NCI-H1436 (cell line): ENCODE measurements at regions not wholly inside any gene's neighbourhood (a gene's known extent, or its start where the extent isn't known, plus 50 kb on each side); places are given as distances from the start of the nearest gene placed in this dataset.
"Not testable (repeated sequence)": the region's sequence is repeated elsewhere in the genome, so short reads cannot be mapped to it uniquely, and the experiment has no call there.

Source experiments
- DNase-seq: peaks from one replicate; lab custom pipeline; 2025; lab: John Stamatoyannopoulos, UW

DNA sequence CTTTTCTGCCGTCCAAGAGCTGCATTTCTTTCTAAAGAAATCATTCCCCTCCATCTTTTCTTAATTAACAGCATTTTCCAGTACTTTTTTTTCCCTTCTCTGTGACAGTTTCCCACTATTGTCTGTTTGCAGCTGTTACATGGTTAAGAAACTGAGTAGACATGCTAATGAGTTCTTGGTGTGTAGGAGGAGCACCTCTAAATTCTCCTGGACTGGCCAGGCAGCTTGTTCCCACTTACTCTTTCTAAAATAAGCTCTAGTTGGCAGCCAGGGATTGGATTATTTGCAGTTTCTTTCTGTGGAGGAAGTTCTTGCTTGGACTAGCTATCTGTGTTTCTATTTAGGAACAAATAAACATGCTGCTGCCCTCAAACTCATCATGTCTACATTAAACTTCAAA lies 235.1 kb upstream of the GAP43 start:
- no peak for DNase-seq

DNA sequence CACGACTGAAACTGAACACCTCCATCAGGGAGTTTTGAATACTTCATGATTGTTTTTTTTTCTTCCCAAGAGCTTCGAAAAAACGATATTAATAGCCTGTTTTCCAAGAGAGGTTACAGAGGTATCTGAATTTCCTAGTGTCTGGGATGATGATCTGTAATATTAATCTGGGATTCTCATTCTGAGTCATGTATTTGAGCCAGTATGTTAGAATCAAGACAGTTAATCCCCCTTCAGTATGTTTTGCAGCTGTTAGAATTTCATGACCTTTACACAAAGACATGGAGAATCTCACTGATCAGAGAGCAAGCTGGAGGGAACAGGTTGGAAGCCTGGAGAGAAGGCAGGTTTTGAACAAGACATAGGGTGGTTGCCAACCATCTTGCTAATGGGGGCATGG lies 234.5 kb upstream of the GAP43 start:
- DNase-seq = no peak

DNA sequence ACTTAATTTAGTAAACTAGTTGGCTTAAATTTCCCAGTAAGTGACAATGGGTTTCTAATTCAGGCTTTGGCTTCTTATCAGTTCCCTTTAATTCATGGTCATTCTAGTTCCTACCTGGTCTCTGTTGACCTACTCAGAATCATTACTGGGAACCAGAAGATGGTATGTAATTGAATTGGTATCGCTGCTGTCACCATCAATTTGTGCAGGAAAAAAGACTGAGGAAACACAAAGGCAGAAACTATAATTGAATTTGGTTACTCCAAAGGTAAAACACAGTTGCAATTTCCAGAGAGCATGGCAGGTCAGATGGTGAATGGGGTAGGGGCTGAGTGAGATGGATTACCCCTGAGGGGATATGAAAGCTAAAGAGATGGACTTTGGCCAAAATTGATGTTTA lies 226.5 kb upstream of the GAP43 start:
- DNase-seq = no peak

DNA sequence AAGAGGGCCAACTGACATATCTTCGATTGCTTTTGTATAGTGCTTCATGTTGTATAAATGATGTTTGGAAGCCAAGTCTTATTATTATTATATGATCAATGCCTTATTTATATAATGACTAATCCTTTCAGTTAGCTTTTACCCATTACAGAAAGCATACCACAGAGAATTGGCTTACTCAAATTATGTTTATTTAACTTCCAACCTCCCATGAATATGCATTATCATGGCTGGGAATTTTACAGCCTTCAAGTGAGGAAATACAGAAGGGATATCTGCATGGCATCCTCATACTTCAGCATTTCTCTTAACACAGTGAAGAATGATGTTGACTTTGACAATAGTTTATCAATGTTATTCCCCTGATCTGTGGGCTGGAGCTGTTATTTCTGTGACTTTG lies 225.9 kb upstream of the GAP43 start:
- no peak for DNase-seq

- DNase-seq = no peak
These were observed 224.8 kb upstream of the GAP43 start for GRCh38 chr3:115398506-115398905.

DNA sequence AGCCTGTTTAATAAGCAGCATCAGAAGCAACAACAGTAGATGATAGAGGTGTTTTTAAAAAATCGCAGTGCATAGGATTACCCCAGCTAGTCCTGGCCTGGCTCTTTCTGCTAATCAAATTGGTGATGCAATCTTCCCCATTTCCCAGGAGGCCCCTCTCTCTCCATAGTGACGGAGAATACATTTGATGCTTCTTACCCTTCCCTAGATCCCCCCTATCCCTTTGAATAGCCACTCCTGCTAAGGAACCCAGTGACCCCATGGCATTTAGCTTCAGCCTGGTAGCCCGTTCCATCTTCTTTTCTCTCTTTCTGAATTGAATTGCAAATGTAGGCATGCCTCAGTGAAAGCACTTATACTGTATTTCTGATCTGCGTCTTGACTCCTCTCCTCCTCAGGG lies 223.6 kb upstream of the GAP43 start:
- DNase-seq = no peak

DNA sequence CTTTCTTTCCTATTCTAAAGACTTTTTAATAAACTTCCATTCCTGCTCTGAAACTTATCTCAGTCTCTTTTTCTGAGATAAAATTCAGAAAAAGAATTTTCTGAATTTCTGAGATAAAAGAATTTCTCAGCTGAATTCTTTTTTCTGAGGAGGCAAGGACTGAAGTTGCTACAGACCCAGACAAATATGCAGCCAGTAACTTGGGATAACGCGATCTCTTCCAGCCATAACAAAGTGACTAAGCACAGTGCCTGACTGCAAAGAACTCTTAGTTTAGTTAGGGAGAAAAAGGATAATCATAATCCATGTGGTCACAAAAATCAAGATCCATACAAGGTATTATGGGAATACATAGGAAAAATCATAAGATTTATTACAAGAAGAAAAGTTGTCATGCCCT lies 222.0 kb upstream of the GAP43 start:
- no peak for DNase-seq

DNA sequence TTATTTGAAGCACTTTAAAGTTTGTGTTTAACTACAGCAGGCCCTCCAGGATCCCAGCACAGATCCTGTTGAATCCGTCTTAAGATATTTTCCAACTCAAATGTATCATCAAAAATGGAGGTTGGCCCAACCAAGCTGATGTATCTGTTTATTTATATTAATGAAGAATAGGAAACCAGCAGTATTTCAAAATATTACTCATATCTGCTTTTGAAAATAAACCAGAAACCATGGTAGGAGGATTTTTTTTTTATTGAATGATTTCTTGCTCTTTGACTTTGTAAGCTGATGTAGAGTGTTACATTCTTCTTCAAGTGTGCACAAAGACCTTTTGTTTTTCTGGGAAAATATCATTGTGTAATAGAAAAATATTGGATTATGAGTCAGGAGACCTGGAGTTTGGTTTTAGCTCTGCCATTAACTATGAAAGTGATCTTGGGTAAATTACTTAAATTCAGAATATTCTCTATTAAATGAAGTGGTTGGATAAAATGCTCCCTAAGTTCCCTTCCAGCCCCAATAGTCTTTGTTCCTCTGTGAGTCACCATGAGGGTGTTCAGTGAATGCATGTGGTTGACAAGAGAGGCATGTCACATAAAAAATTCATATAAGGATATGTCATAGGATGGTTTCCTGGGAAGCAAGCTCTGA lies 221.3 kb upstream of the GAP43 start:
- DNase-seq = no peak

GRCh38 chr3:115402651-115403050 lies 220.7 kb upstream of the GAP43 start:
- no peak for DNase-seq

- no peak for DNase-seq
These were observed 219.5 kb upstream of the GAP43 start for GRCh38 chr3:115403786-115404185.

DNA sequence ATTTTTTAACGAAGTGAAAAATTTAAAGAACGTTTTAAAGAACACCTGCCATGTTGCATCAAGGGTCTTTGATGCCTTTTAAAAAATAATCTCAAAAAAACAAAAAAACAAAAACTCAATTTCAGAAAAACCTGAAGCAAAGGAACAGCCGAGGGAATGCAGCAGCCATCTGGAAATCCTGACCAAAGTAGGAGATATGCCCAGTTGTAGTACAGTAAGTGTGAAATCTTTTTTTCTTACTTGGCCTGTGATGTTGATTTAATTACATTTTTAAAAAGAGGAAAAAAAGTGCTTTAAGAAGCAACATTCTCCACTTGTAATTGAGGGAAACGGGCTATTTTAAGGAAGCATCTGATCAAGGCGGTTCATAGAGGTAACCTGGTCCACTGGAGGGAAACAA lies 213.7 kb upstream of the GAP43 start:
- DNase-seq = no peak

DNA sequence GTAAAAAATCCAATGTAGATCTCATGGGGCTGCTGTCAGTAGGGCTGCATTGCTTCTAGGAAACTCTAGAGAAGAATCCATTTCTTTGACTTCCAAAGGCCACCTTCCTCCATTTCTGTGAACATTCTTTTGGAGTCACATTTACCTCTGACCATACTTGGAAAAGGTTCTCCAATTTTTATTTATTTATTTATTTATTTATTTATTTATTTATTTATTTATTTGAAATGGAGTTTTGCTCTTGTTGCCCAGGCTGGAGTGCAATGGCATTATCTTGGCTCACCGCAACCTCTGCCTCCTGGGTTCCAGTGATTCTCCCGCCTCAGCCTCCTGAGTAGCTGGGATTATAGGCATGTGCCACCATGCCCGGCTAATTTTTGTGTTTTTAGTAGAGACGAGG lies 208.7 kb upstream of the GAP43 start:
- not testable (repeated sequence) for DNase-seq

GRCh38 chr3:115415246-115415996 lies 207.9 kb upstream of the GAP43 start:
- DNase-seq = no peak

GRCh38 chr3:115418583-115418982 lies 204.7 kb upstream of the GAP43 start:
- DNase-seq = peak; percentile 39

GRCh38 chr3:115420086-115420485 lies 203.2 kb upstream of the GAP43 start:
- DNase-seq = no peak

DNA sequence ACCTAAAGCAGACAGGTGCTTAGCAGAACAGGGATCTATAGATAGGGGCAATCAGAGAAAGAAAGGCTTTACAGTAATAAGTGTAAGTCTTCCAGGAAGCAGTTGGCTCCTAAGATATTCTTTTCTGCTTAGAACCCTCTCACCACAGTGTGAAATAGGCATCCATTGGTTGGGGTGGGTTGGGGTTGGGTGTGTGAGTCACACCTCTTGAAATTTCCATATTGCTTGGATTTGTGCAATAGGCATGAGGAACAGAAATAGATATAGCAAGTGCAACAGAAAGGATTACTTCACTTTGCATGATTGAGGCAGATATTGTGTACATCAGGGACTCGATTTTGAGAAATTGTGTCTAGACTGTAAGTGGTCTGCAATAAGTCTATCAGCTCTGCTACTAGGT lies 200.1 kb upstream of the GAP43 start:
- no peak for DNase-seq

- DNase-seq = no peak
These were observed 194.5 kb upstream of the GAP43 start for GRCh38 chr3:115428841-115429240.

DNA sequence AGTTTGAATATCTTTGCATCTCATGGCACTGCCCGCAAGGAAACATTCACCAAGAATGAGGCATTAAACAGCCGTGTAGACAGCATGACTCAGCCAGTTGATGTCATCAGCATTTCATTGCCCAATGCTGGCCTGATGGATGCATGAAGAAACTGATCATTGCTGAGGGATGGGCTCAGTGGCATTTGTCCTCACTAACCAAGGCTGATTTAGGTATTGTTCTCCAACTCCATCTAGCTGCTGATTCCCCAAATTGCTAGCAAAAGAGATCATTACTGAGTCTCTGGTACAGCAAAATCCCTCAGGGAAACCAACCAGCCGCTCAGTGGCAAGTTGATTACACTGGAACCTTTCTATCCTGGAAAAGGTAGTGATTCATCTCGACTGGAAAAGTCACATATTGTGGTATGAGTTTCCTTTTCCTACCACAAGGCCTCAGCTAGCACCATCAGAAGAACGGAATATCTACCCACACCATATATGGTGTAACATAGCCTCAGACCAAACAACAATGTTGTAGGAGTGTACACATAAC lies 186.5 kb upstream of the GAP43 start:
- no peak for DNase-seq

- no peak for DNase-seq
These were observed 184.5 kb upstream of the GAP43 start for GRCh38 chr3:115438799-115439198.

DNA sequence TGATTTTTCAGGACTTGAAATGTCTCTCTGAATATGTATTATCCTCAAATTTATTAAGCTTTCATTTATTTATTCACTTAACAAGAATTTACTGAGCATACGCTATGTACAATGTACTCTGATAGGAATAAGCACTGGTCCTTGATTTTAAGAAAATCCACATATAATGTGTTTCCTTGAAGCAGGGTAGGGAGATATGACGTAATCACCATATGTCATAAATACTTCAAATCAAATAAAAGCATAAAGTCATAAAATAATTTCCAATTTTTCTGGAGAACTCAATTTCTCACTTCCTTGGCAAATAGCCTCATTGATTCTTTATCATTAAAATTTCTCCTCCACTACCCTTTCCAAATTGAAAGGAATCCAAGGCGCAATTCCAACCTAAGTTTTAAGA lies 177.8 kb upstream of the GAP43 start:
- DNase-seq = no peak

DNA sequence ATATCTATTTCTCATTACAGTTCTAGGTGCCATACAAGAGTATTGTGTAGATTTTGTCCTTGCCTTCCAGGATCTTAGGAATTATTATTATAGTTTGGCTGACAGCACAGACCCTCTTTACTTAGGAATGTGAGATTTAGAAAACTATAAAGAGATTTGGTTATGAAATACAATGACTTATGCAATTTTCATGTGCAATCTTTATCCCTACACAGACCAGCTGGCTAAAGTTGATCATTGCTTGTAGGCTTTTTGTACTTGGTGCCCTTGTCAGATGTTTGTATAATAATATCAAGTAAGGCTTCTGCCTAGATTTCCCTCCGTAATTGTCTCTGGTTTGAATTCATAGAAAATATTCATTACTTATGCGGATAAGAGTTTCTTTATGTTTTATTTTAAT lies 174.5 kb upstream of the GAP43 start:
- DNase-seq = no peak

DNA sequence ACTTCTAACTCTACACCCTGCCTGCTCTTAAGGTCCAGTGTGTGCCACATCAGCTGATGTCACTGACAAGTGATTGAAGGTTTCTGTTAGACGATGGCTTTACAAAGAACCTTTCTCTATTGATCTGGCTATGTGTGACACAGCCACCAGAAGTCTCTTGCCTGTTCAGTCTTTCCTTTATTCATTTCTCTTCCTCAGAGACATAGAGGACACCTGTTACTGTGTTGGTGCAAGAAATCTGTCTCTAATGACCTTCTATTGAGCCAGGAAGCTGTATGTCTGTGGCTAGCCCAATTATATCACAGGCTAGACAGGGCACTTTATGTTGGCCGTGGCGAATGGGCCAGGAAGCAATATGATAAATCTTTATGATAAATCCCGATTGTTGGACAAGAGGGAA lies 173.3 kb upstream of the GAP43 start:
- DNase-seq = no peak

- no peak for DNase-seq
These were observed 159.3 kb upstream of the GAP43 start for GRCh38 chr3:115464036-115464435.

- DNase-seq = peak; percentile 84
These were observed 153.7 kb upstream of the GAP43 start for GRCh38 chr3:115469649-115470048.
